GM12874 (cell line): ENCODE measurements at regions not wholly inside any gene's neighbourhood (a gene's known extent, or its start where the extent isn't known, plus 50 kb on each side); places are given as distances from the start of the nearest gene placed in this dataset.

Experiments
- TF ChIP-seq, protein P1 (sequence below): IDR thresholded peaks from 2 replicates; pipeline ENCODE4 v1.5.1; 2011; ENCODE audit warnings: low read depth, mild to moderate bottlenecking, control low read depth, low read length, moderate library complexity; ENCODE audit not compliant: insufficient read depth

- TF ChIP-seq, protein P1, sequence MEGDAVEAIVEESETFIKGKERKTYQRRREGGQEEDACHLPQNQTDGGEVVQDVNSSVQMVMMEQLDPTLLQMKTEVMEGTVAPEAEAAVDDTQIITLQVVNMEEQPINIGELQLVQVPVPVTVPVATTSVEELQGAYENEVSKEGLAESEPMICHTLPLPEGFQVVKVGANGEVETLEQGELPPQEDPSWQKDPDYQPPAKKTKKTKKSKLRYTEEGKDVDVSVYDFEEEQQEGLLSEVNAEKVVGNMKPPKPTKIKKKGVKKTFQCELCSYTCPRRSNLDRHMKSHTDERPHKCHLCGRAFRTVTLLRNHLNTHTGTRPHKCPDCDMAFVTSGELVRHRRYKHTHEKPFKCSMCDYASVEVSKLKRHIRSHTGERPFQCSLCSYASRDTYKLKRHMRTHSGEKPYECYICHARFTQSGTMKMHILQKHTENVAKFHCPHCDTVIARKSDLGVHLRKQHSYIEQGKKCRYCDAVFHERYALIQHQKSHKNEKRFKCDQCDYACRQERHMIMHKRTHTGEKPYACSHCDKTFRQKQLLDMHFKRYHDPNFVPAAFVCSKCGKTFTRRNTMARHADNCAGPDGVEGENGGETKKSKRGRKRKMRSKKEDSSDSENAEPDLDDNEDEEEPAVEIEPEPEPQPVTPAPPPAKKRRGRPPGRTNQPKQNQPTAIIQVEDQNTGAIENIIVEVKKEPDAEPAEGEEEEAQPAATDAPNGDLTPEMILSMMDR, result no peak
Measured at GRCh38 chr5:91472631-91473030, 89.5 kb upstream of the ARRDC3 start.

DNA sequence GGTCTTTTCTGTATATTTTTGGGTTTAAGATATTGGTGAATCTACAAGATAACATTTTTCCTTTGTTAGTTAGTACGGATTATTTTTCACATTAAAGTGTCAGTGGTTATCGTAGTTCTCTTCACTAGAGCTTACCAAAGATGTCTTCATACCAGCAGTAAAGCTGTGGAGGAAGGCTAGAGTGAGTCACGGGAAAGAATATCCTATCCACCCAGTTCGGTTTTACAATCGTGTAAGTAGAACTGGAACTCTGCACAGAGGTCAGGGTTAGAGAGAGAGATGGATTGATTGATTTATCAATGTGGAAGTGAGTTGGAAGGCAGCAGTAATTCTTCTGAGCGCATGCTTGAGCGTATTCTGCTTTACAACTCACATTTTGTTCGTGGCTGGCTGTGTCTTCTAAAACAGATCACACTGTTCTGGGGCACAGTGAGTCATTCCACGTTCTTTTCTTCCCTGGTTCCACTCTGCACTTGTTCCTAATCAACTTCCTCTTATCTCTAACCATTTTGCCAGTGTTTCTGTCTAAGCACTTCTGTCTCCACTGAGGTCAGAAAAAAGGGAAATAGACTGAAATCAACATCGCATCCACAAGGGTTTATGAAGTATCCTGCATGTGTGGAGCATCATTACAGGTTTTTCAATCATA lies 86.5 kb upstream of the ARRDC3 start:
- TF ChIP-seq, protein P1, result no peak

- TF ChIP-seq, protein P1, result no peak
Measured at GRCh38 chr5:91468651-91469422, 85.7 kb upstream of the ARRDC3 start.

- TF ChIP-seq, protein P1, result no peak
Measured at GRCh38 chr5:91464886-91465646, 81.9 kb upstream of the ARRDC3 start.

- TF ChIP-seq, protein P1, result no peak
Measured at GRCh38 chr5:91457681-91458058, 74.6 kb upstream of the ARRDC3 start.

GRCh38 chr5:91456928-91457680 lies 74.0 kb upstream of the ARRDC3 start:
- TF ChIP-seq, protein P1, result no peak
